Pancreas (tissue), 10 donors: ENCODE measurements at regions not wholly inside any gene's neighbourhood (a gene's known extent, or its start where the extent isn't known, plus 50 kb on each side); places are given as distances from the start of the nearest gene placed in this dataset.

Source experiments
- ATAC-seq, 4 donors: fragments of 200-7000 bp; cut with Tn5 transposase; one replicate each; pipeline versions ENCODE4 v1.8.0 to v1.9.1; 2020; ENCODE audit warnings: mild to moderate bottlenecking in 4 of 4, moderate library complexity in 4 of 4
- DNase-seq, 6 donors: peaks; one replicate each; pipeline ENCODE4 v3.0.0-alpha.2; 2020
- FAIRE-seq: peaks from 2 replicates; lab custom pipeline; 2012; peaks lifted over from hg19 to GRCh38; lab: Jason Lieb, UNC
- H3K27ac ChIP-seq, 4 donors: fragments of 200-600 bp; sonication (generic); 1 replicate in 3 of 4; 2 replicates in 1 of 4; pipeline versions ENCODE4 v1.5.0 to v1.8.0; 2020
- H3K27me3 ChIP-seq, 4 donors: fragments of 200-600 bp; one replicate each; pipeline ENCODE4 v1.8.0; 2021
- H3K36me3 ChIP-seq, 3 donors: fragments of 200-600 bp; sonication (generic) in 1 of 3; one replicate each; pipeline versions ENCODE4 v1.5.0 to v1.8.0; 2020 to 2021
- H3K4me1 ChIP-seq, 3 donors: fragments of 200-600 bp; one replicate each; pipeline ENCODE4 v1.8.0; 2021
- H3K4me3 ChIP-seq, 4 donors: fragments of 200-600 bp; sonication (generic) in 2 of 4; one replicate each; pipeline versions ENCODE4 v1.5.0 to v1.8.0; 2020 to 2021
- H3K9me3 ChIP-seq, 4 donors: fragments of 200-600 bp; one replicate each; pipeline ENCODE4 v1.8.0; 2021
- WGBS, 2 donors: extraction: QIAGEN DNeasy Blood & Tissue Kit; methylation state at CpG; one replicate each; pipeline ENCODE4 v1.1.7; 2013; 5-methylcytosine and 5-hydroxymethylcytosine counted together
- intact Hi-C, 3 donors: fragments of 100-400 bp; cut with DNase I; formaldehyde crosslinking; loops; one replicate each; pipeline versions ENCODE4 v1.11.1 to v1.14.2; 2022
- TF ChIP-seq, protein P1 (sequence below), 4 donors: fragments of 200-600 bp; sonication (generic) in 3 of 4; IDR thresholded peaks; one replicate each; pipeline versions ENCODE4 v1.5.0 to v1.8.0; 2021; ENCODE audit warnings: antibody characterized with exemption in 4 of 4
- donor health status: healthy with polysubstance abuse.
- donor health status: DM: no; HTN: no; CAD: no; lungs with moderate emphysema.
- donor health status: DM: no; HTN: no; CAD: no.
- donor health status: control.
- donor health status: control.
- donor health status: Bipolar disorder and iron deficiency.
- donor health status: DM: yes; HTN: yes; CAD: no.
- donor health status: DM: no; HTN: no; CAD: no.
- donor health status: DM: no; HTN: no; CAD: no.
- donor health status: DM: yes; HTN: yes; CAD: no.

DNA sequence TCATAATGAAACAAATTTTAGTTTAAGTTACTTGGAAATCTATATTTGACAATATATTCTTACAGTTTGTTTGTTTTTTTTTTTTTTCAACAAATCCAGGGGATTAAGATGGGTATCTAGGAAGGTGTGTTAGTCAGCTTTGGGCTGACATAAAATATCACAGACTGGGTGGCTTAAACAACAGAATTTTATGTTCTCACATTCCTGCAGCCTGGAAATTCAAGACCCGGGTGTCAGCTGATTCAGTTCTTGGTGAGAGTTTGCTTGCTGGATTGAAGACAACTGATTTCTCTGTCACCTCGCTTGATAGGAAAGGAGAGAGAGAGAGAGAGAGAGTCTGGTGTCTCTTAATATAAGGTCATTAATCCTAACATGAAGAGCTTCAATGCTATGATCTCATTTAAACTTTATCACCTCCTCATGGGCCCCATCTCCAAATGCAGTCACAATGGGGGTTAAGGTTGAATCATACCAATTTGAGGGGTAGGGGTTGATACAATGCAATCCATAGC lies 465.2 kb downstream of the CENPC start:
- 75 to 83% methylated on average over 2 of the region's 2 CpGs for WGBS, 2 donors
- H3K36me3 ChIP-seq: no peaks in the 10 kb centered on the region
- no peak for DNase-seq

DNA sequence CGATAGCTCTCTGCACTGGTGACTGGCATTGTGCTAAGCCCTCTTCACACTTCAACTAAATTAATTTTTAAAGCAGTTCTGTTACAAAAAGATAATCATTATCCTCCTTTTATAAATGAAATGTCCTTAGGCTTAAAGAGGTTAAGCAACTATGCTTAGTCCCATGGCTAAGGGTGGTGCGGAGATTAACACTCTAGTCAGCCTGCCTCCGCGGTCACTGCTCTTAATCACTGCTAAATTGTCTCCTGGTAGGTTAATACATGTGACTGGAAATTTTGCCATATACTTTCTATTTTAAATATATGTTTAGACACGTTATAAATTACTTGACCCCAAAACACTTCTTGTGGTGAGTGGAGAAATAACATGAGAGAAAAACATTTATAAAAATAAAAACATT lies 473.7 kb downstream of the CENPC start:
- WGBS, 2 donors: 81% methylated on average over 5 of the region's 5 CpGs
- FAIRE-seq (no peak), DNase-seq (no peak), ATAC-seq (no peak)
- no peaks in the 10 kb centered on the region for H3K4me1 ChIP-seq
- no peak overlapping the region for H3K4me3 ChIP-seq
- H3K9me3 ChIP-seq: no peaks in the 10 kb centered on the region
- H3K27me3 ChIP-seq: no peaks in the 10 kb centered on the region
- TF ChIP-seq, protein P1, sequence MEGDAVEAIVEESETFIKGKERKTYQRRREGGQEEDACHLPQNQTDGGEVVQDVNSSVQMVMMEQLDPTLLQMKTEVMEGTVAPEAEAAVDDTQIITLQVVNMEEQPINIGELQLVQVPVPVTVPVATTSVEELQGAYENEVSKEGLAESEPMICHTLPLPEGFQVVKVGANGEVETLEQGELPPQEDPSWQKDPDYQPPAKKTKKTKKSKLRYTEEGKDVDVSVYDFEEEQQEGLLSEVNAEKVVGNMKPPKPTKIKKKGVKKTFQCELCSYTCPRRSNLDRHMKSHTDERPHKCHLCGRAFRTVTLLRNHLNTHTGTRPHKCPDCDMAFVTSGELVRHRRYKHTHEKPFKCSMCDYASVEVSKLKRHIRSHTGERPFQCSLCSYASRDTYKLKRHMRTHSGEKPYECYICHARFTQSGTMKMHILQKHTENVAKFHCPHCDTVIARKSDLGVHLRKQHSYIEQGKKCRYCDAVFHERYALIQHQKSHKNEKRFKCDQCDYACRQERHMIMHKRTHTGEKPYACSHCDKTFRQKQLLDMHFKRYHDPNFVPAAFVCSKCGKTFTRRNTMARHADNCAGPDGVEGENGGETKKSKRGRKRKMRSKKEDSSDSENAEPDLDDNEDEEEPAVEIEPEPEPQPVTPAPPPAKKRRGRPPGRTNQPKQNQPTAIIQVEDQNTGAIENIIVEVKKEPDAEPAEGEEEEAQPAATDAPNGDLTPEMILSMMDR (IDR thresholded peaks at IDR 0.05): no peak
- H3K27ac ChIP-seq: no peak overlapping the region
- no peaks in the 10 kb centered on the region for H3K36me3 ChIP-seq
- intact Hi-C loops: no loop called here

More for the DNA sequence above, 465.2 kb downstream of the CENPC start:
- Histone ChIP-seq H3K27me3 (no peaks in the 10 kb centered on the region), H3K27ac (no peak overlapping the region), H3K4me3 (no peak overlapping the region), H3K4me1 (no peaks in the 10 kb centered on the region), H3K9me3 (no peaks in the 10 kb centered on the region)
- intact Hi-C loops: no loop called here
- TF ChIP-seq, protein P1 (IDR thresholded peaks at IDR 0.05): no peak
- no peak for FAIRE-seq
- no peak for ATAC-seq

DNA sequence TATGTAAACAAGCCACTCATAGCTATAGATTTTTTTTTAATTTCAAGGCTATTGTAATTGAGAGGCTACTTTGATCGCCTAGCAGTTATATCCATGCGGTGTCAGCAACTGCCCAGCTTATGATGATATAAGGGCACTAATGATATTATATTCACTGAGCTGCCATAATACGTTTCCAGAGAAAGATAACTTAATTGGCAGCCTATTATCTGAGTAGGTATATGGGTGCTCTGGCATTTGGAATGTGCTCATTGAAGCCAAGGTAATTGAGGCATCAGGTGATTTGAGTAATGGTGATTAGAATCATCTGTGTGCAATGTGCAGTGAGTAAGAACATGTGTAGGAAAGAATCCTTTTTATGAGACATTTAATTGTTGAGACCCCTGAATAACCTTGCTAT lies 490.0 kb downstream of the CENPC start:
- FAIRE-seq (no peak), ATAC-seq (no peak), DNase-seq (no peak)
- TF ChIP-seq, protein P1 (IDR thresholded peaks at IDR 0.05): no peak
- Histone ChIP-seq H3K36me3 (no peaks in the 10 kb centered on the region), H3K4me1 (no peaks in the 10 kb centered on the region), H3K27me3 (no peaks in the 10 kb centered on the region), H3K27ac (no peak overlapping the region), H3K4me3 (no peak overlapping the region), H3K9me3 (no peaks in the 10 kb centered on the region)
- 68 to 74% methylated on average over 3 of the region's 3 CpGs for WGBS, 2 donors
- intact Hi-C loops: no loop called here

DNA sequence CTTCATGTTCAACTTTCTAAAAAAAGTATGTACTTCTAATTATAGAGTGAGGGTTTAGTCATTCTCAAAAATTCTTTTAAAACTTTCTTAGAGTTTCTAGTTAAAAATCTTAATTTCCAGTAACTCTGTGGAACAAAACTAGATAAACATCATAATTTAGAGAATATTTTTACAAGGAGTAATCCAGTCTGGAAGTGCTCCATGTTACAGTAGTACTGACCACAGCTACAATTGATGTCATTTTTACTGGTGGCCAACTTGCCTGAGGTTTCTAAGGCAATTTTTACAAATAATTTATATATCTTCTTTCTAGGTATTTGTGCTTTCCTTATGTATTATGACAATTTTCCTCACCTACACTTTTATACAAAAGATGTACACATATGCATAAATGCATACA lies 490.4 kb downstream of the CENPC start:
- Histone ChIP-seq H3K27ac (no peak overlapping the region), H3K36me3 (no peaks in the 10 kb centered on the region), H3K4me1 (no peaks in the 10 kb centered on the region), H3K27me3 (no peaks in the 10 kb centered on the region), H3K9me3 (no peaks in the 10 kb centered on the region), H3K4me3 (no peak overlapping the region)
- DNase-seq: no peak
- no peak for ATAC-seq
- intact Hi-C loops: no loop called here
- FAIRE-seq: no peak
- TF ChIP-seq, protein P1 (IDR thresholded peaks at IDR 0.05): no peak

DNA sequence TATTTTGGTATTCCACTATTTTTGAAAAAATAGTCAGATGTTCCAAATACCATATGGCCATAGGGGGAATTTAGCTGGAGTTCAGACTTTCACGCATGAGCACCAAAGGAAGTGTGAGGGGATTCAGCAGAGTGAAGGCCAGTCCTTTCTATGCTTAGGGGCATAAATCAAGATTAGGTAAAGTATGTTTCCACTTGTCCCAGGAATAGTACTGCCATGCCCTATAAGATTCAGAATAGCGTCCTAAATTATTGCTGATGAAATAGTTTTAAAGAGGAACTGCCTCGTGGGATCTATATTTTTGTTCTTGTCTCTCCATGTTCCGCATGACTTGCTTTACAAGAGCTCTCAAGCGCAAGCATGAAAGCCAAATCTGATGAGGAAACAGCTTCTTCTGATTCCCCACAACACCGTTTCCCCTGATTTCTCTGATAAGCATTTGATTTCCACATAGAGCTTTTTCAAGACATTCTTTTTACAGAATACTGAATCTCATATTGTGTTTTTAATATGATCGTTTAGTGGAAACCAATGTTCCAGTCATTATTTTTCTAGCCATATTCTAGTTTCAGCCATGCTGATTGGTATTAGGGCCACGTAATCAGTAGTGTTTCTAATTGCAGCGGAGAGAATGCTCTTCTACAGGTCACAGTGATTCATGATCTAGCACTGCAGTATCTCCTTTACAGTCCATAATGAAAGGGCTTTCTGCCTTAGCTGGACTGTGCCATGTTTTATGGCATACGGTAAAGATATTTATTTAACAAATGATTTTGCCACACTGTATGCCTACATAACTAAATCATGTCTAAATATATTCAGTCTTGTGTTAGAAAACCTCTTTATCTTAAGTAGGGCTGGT lies 492.3 kb downstream of the CENPC start:
- ATAC-seq (no peak), FAIRE-seq (no peak), DNase-seq (no peak)
- TF ChIP-seq, protein P1 (IDR thresholded peaks at IDR 0.05): no peak
- Histone ChIP-seq H3K27ac (no peak overlapping the region), H3K4me3 (no peak overlapping the region), H3K9me3 (no peaks in the 10 kb centered on the region), H3K4me1 (no peaks in the 10 kb centered on the region), H3K36me3 (no peaks in the 10 kb centered on the region), H3K27me3 (no peaks in the 10 kb centered on the region)
- intact Hi-C loops: no loop called here
- WGBS, 2 donors: 76 to 86% methylated on average over 10 of the region's 10 CpGs
